Embryonic facial prominence (tissue), 1 donor: ENCODE measurements at regions not wholly inside any gene's neighbourhood (a gene's known extent, or its start where the extent isn't known, plus 50 kb on each side); places are given as distances from the start of the nearest gene placed in this dataset.

Experiments
- DNase-seq: peaks from one replicate; pipeline ENCODE4 v3.0.0-alpha.2; 2016; ENCODE audit errors: extremely low spot score

DNA sequence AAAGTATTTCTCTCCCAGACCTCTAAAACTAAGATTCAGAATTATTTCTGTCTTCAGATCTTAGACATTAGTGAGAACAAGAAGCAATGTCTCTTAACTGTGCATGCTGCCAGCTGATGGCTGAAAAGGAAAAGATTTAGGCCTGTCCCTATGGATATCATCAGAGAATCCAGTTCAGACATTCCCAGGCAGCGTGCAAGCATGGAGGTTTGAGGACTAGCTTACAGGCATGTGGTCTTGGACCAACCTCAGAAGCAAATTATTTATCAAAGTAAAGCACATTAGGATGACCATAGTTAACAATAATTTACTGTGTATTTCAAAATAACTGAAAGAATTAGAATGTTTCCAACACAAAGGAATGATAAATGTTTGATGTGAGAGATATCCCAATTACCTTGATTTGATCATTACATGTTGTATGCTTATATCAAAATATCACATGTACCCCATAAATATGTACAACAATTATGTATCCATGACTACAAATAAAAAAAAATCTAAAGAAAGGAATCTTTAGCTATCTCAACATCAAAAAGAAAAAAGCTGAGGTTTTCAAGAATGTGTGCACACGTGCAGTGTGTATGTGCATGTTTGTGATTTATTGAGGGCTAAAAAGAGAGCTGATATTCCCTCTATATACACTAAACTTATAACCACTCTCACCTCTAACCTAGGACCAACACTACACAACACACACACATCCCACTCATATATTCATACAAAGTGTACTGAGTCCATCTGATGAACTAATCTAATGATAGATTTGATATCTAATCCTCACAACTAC is 108.9 kb upstream of the THBS1 start:
- no peak for DNase-seq

DNA sequence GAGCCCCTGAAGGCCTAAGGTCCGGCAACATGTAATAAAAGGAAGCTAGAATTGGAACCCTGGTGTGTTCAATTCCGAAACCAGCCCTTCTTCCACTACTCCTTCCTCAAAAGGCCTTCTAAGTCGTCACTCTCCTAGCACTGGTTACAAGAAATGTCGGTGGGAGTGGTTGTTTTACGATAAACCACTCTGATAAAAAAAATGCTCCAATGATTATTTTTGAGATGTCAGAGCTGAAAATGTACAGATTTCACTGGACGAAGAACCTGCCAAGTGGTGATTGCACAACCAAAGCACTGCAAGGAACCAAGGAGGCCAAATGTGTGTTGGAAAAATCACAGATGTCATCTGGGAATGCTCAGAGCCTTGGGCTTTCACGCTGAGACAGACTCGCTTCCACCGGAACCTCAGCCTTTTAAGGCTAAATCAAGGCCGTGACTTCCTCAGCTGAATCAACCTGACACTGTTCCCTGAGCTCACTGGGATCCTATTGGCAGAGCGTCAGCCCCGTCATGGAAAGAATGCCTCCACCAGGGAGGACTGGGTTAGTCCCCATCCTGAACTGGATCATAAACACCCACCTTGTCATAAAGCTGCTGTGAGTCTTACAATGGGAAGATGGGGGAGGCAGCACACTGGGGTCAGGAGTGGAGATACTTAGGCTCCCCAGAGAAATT is 108.1 kb upstream of the THBS1 start:
- DNase-seq: no peak

DNA sequence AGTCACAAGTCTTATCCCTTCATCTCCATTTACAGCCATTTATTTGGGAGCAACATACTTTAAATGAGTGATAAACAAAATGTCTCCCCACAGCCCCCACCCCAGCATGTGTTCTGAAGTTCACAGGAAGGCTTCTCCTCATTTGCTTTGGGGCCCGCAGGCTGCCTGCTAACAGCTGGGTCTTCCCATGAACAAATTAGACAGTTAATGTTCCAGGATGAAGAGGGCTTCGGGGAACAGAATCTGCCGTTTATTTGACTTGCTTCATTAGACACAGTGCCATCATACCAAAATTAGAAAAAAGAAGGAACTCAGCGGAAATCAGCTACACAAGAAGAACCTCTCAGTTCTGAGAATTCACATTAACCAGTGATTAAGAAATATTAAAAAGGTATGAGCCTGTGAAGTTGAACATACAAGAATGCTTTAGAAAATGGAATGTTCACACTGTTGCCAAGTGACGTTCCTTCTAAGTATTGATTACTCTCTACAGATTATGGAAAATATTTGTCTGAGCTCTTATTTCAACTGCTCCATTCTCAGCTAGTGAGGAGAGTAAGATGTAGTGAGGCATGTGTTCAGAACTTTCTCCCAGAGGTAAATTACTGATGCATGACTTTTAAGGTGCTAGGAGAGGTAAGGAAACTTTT is 107.5 kb upstream of the THBS1 start:
- DNase-seq: peak; percentile 40

DNA sequence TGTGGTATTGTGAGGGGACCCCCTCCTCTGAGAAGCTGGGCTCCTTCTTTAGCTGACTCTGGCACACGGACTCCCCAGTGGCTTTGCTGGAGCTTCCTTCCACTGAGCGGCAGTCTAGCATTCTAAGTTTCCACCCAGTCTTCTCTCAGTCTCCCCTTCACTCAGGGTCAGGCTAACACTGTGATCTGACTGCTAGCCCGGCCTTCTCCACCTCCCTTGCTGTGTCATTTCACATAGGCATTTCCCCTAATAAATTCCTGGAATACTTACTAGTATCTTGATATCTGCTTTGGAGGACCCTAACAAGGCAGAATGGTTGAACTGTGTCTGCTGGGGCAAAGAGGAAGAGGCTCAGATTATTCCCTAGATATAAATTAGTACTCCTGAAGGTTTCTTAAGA is 106.2 kb upstream of the THBS1 start:
- DNase-seq: no peak

DNA sequence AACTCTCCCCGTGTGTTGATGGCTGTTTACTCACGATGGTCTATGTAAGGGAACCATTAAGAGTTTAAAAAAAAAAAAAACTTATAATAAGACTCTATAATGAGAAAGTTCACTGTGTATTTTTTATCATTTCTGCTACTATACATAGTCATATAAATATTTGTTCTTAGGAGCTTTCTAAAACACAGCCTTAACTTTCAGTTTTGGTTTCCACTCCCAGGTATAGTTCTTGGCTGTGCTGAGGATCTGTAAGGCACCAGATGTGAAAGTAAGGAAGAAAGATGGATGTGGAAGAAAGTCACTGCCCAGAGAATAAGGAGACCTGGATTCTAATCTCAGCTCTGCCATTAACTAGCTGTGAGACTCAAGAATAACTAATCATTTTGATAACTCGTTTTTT is 101.9 kb upstream of the THBS1 start:
- DNase-seq: no peak

DNA sequence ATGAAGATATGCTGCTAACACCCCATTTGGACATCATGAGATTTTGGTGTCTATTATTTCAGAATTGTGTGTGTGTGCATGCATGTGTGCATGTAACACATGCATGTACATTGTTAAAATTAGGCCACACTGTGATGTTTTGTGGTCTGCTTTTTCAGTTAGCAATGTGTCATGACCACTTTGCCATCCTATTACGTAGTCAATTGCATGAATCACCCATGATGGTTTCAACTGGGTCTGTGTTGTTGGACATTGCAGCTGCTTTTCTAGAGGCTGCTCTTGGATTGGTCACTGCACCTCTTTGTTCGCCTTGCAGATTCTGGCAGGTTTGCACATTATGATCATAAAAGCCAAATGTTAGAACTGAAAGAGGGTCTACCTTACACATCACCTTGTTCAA is 101.0 kb upstream of the THBS1 start:
- no peak for DNase-seq

DNA sequence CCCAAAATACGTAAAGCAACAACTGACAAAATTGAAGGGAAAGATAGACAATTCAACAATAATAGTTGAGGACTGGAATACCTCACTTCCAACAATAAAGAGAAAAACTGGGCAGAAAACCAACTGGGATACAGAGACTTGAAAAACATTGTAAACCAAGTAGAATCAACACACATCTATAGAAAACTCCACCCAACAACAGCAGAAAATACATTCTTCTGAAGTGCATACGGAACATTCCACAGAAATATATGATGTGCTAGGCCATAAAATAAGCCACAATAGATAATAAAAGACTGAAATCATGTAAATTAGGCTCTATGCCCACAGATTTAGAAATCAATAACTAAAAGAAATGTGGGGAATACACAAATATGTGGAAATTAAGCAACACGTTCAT is 98.4 kb upstream of the THBS1 start:
- DNase-seq: no peak

DNA sequence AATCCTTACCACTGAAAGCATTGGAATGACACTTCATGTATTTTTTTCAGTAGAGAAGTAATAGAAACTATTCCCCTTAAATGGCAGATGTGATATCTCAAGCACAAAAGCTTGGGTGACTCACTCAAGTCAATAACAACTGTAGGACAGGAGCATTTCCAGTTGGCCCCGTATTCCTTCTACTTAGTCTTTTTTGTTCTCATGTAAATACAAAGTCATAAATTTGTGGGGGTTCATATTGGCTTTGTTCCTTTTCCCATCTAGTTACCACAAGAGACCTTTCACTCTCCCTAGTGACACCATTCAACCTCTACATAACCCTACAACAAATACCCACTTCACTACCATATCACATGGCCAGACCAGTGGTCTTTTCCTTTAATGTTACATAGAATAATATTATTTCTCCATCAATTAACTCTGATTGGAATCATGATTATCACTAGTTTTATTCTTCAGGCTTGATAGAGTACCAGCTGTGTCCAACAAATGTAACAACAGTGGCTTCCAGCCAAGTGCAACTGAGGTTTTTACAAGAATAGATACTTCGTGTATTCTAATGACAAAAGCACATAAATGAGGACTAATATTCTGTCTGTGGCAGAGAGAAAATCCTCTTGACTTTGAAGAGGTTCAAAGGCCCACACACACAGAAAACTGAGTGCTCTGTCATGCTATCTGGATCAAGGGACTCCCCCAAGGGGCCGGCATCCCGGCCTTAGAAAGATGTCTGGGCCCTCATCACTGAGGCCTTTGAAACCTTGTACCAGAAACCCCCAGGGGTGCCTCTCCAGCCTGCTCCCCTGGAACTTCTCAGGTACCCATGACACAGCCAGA is 94.0 kb upstream of the THBS1 start:
- no peak for DNase-seq

DNA sequence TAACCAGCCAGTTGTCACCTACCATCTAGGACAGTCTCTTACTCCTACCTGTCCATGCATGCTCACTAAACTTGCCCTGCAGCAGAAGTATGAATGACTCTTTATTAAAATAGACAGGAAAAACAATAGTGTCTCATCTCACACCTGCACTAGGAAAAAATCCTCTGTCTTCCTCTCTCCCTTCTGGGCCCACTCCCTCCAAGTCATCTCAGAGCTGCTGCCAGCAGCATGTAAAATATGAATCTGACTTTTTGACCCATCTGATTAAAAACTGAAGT is 93.5 kb upstream of the THBS1 start:
- no peak for DNase-seq

DNA sequence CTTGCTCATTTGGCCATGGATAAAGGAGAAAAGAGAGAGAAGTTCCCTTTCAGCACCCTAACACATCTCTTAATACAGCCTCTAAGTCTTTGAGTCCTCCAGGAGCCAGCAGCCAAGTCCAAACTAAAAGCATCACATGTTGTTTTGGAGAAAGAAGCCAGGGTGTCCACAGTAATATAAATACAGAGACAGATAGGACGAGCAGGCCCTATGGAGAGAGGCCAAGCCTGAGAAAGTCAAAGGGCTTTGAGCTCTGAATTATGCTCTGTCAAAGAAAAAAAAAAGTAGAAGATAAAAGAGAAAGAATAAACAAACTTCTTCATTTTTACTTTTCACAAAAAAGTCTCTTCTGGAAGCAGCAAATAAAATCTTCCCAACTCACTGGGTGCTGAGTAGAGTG is 92.4 kb upstream of the THBS1 start:
- no peak for DNase-seq

DNA sequence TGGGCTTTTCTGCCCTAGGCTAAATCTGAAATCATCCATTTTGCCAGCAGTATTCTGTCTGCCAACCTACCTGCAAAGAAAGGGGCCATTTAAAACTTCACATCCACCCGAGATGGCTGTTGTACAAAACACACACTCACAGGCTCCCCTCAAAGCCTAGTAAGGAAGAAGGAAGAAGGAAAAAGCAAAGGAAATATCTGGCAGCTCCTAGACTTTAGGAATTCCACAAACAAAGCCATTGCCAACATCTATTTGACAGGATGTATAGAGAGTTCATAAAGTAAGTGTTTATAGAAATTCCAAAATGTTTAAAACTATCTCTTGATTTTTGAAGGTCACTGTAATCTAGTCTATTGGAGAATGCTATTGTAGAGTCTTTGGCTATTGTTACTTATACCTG is 91.9 kb upstream of the THBS1 start:
- DNase-seq: no peak

DNA sequence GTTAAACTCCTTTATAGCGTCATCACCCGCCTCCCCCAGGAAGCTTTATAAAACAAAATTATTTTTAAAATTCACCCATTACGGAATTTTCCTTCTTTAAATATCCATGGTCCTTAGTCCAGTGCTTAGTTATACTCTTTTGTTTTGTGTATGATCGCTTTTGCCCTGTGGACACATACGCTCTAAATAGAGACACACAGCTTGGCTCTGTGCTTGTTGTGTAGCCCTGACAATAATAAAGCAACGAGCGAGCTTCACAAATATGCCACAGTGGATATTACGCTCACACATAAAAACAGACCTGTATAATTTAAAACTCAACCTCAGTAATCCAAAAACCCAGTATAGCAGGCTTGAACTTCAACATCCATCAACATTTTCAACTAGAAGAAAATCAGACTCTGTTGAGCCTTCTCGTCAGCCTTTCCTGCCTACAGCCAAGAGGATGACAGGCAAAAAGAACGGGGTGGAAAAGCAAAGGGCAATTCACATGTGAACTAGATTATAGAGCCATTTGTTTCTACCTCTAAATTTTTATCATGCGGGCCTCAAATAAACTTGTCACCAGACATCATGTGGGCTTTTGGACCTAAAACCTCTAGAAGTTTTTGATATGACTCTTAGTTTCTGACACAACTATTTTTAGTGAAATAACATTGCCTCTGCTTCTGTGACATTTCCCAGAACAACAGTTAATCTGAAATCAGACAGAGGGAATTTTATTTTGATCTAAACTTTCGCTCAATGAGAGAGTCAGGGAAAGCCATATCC is 89.6 kb upstream of the THBS1 start:
- DNase-seq: no peak

DNA sequence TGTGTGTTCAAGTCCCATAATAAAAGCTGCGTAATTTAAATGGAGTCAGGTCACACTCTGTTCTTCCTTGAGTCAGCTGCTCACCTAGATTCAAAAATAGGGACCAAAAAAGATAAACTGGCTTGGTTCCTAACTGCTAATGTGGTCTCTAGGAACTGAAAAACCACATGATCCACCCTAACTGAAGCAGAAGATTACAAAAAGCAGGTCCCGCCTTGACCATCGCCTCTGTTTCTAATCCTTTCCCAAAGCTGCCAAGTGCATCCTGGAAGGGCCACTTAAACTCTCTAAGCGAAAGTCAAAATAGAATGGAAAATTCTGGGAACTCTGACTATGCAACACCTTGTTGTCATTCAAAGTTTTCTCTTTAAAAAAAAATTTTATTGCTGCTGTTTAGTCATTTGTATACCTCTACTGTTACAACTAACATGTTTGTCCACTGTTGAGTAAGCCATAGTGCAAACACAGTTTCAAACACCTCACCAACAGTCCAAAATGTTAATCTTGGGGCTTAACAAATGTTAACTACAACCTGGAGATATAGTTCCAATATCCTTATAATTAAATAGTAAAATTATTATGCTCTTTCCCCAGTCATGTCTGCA is 88.9 kb upstream of the THBS1 start:
- no peak for DNase-seq

DNA sequence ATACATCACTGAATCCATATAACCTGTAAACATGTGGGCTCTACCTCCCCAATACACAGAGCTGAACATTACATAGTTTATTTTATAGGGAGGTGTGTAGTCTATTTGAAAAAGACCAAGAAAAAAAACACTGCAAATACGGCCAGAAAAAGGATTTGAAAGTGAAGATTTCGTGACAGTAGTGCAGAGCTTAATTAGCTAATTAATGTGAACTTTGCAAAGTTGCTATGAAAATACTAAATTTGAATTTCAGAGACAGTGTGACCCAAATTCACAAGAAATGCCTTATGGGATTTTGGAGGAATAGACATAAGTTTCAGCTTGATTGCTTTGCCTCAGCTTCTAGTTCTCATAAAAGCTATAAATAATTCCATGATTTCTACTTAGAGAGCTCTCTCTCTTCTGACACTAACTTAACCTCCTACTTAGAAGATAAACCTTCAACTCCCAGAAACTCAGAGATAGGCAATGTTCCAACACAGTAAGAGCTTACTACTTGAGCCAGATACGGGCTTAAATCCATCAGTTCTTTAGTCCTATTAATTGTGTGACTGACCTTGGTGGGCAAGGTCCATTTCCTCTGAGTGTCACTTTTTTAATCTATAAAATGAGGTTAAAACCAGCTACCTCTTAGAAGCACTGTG is 87.3 kb upstream of the THBS1 start:
- no peak for DNase-seq

DNA sequence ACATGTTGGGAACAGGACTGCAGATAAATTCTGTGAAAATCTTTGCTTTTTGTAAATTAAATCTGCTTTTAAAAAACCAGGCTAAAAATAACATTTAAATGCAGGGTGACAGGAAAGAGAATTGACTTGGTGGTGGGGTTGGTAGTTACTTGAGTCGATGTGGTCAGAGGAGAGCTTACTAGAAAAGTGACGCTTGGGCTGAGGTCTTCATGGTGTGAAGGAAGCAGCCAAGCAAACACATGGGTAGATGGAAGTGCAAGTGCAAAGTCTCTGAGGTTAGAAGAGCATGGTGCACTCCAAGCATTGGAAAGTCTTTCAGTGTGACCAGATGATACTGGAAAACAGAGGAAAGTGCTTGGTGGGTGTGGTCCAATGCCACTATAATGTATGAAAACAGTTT is 86.4 kb upstream of the THBS1 start:
- no peak for DNase-seq

DNA sequence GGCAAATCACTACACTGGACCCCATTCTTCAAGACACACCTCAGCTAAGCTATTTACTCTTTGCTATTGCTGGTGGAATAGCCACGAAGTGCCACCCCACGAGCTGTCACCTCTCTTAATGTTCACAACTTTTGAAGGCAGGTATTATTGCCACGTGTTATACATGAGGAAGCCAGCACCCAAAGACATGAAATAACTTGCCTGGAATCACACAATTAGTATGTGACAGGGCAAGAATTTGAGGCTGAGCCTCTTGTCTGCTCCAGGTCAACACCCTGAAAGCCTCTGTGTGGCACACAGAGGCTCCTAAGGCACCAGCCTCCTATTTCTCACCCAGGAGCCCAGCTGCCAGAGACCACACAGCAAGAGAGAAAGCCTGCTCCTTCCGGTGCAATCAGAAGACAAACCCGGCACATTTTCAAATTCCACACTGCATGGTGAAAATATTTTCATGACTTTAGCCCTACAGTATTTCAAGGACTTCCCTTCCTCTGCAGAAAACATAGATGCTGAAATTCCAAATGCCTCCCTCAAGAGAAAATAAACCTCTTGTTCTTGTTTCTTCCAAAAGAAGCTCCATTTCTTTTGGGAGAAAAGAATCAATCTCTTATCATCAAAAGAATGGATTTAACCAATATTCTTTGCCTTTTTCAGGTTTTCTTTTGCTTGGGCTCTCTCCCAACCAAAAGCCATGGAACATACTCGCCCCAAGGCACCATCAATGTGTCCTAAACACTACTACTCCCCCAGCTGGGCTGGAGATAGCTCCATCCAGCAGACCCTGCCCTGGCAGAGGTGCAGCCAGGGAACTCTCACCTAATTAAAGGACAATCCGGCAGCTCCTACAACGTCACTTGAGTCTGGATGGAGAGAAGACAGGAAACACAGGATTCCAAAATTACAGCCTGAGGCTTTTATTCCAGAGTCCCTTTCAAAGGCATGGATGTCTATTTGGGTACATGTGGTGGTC is 84.7 kb upstream of the THBS1 start:
- no peak for DNase-seq

DNA sequence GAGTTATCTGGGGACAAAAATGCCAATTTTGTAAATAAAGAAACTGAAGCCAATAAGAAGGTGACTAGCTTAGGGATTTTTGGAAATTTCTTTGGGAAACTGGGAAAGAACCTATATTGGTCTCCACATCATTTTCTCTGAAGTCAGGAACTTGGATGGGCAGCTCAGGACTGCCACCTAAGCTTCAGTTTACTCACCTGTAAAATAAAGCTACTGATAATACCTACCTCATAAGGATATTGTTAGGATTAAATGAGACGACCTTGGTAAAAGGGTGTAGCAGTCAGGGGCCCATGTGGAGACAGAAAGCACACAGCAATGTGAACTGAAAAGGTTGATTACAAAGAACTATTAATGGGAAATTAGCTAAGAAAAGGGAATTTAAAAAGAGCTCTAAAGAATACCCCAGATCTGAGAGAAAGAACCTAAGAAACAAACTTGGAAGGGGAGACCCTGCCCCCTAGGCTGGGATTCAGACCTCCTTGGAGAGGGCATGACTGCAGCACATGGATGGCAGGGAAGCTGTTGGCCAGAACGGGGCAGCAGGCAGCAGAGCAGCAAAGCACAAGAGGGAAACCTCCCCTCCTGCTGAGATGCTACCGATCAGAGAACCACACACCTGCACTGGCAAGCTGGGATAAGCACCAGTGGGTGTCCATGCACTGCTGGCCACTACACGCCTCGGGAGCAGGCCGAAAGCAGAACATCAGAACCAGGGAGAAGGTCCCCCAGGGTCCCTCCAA is 83.7 kb upstream of the THBS1 start:
- DNase-seq: no peak

DNA sequence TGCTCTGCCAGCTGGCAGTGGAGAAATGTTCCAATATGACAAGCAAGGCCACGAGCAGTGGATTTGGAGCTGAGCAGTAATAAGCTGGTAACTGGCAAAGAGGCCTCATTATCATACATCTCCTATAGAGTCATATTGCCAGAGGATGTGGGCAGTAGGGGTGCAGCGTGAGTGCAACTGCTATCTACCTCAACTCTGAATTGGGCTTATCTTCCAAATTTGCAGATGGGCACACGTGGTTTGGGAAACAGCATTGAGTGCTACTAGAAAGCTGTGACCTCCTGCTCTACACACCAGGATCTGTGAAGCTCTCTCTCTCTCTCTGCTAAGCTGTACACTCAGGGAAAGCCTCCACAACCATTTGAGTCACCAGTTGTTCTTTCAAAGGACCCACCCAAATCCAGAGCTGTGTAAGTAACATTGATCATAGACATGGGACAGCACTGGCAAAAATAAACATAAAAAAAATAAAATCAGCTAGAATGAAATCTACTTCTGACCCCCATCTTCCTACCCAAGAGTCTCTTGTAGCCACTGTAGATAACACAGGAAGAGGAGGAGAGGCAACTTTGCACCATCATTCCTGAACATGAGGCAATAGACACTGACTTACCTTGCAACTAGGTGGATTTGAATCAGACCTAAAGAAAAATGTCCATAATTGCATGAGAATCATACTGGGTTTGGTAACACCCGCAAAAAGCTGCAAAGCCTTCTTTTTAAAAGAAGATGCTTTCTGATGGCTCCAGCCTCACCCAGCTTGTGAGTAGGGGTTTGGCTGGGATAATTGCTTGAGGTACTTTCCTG is 82.9 kb upstream of the THBS1 start:
- no peak for DNase-seq
